GM21515 (cell line): ENCODE measurements at regions not wholly inside any gene's neighbourhood (a gene's known extent, or its start where the extent isn't known, plus 50 kb on each side); places are given as distances from the start of the nearest gene placed in this dataset.
"Not testable (repeated sequence)": the region's sequence is repeated elsewhere in the genome, so short reads cannot be mapped to it uniquely, and the experiment has no call there.

ENCODE experiments used
- ATAC-seq: cut with Tn5 transposase; IDR thresholded peaks from one replicate; pipeline ENCODE4 v1.9.1; 2021; ENCODE audit not compliant: unreplicated experiment

GRCh38 chr6:141402489-141402888, 730.2 kb upstream of the GJE1 start:
- ATAC-seq = no peak

DNA sequence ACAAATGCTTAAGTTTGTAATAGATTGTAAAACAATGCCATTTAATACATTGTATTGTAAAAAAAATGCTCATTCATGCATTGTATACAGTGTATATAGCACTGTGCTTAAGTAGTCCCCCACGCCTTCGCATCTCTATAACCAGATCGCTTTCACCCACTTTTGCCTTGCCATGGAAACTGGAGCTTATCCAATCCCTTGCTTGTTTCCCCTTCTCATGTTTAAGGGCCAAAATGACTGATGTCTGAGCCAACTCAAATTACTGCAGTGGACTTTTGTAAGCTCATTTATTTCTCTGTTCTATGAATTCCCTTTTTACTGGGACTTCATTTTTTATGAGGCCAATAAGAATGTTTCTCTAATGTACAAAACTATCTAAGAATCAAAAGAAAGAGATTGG, 730.9 kb upstream of the GJE1 start:
- no peak for ATAC-seq

GRCh38 chr6:141401168-141401567, 731.6 kb upstream of the GJE1 start:
- ATAC-seq = no peak

DNA sequence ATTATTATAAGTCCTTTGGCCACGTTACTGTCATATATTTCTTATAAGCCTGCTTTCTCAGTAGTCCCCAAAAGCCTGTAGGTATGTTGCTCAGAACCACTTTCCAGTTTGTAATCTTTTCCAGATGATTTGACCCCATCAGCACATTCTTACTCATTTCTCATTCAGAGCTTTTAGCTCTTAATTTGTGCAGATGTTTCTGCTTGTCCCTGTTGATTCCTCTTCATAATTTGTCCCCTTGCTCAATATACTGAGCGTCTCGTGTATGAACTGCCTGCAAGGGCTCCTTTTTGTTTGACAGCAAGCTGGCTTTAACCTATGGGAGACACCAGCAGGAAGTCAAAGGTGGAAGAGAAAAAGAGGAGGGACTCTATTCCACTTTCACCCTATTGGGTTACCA, 733.8 kb upstream of the GJE1 start:
- ATAC-seq = no peak

DNA sequence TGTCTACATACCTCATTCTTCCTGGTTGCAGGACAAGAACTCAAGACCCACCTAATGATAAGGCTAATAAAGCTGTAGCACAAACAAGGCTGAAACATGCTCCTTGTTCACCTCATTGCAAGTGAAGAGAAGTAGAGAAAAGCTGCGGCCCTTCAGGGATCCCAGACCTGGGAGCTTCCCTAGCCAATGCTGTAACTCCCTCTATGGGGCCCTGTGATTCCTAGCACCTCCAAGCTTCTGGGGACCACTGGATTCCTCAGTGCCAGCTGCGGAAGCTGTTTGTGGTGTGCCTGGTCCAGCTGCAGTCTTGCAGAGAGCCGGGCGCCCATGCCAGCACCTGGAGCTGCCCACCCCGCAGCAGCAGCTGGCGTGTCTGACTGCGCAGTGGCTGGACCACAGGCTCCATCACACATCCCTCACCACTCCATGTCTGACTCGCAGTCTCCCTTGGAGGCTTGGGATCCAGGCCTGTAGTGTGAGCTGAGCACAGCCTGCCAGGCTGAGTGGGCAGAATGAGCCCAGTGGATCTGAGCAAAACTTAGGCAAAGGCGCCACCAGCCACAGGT, 737.2 kb upstream of the GJE1 start:
- ATAC-seq = no peak

GRCh38 chr6:141394565-141395051, 738.1 kb upstream of the GJE1 start:
- ATAC-seq = no peak

DNA sequence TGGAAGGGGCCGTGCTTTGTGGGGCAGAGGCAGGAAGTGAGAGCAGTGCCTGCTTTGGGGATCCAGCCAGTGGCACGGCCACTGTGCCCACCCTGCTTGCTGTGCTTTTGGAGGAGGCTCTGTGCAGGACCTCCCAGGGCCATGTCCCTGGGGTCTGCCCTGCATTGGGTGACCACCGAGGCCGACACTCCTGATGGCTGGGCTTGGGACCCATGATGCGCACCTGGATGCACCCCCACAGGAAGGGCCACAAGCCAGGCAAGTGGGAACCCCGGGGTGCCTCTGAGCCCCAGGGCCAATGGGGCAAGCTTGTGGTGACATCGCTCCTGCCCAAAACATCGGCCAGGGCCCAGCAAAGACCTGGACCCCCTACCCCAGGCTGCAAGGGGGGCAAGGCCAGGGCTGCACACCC, 738.6 kb upstream of the GJE1 start:
- no peak for ATAC-seq

DNA sequence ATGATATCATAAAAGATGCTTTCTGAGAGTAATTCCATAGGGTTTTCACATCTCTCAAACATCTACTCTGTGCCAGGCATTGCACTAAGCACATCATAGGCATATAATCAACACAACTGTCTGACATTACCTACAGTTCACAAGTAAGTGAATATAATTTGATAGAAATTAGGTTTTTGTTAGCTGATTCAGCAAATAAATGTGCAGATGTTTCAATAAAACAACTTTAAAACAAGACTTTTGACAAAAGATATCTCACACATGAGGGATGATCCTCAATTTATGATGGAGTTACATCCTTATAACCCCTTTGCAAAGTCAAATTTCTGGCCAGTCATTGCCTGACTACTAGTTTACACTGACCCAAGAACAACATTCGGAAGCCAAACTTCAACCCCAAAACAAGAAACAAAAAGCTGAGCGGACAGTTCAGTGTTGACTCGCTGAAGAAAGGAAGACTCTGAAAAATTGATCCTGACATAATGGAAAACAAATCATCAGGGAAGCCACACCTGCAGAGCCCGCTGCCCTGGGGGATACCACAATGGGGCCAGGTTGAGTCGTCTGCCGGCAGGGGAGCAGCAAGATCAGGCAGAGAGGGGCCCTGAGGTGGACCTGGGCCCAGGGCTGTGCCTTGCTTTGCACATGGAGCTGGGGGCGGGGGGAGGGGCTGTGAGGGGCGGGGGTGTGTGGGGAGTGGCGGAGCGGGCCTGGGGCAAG, 739.2 kb upstream of the GJE1 start:
- no peak for ATAC-seq

GRCh38 chr6:141391135-141391534, 741.6 kb upstream of the GJE1 start:
- ATAC-seq = not testable (repeated sequence)

DNA sequence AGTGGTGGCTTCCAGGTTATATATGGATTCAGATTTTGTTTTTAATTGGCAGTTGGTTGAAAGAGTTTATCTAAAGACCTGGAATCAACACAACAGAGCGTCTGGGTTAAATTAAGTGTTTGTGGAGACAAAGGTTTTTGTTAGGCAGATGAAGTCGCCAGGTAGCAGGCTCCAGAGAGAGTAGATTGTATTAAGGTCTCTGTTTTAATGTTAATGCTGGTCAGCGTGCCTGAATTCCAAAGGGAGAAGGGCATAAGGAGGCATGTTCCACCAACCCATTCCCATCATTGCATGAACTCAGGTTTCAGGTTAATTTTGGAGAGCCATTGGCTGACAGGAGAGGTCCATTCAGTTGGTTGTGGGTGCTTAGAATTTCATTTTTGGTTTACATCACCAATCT, 744.1 kb upstream of the GJE1 start:
- ATAC-seq = no peak

- ATAC-seq = no peak
Measured at GRCh38 chr6:141370438-141370837, 762.3 kb upstream of the GJE1 start.

GRCh38 chr6:141366796-141367195, 765.9 kb upstream of the GJE1 start:
- ATAC-seq = not testable (repeated sequence)

DNA sequence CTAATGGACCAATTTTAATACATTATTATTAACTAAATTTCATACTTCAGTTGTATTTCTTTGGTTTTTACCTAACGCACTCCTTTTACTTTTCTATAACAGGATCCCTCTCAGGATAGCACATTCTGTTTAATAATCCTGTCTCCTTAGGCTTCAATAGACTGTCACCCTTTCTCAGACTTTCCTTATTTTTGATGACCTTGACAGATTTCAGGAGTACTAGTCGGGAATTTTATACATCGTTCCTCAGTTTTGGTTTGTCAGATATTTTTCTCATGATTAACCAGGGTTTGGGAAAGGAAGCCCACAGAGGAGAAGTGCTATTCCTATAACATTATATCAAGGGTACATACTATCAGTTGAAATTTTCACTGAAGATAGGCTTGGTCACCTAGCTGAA, 768.0 kb upstream of the GJE1 start:
- ATAC-seq = no peak

GRCh38 chr6:141364232-141364631, 768.5 kb upstream of the GJE1 start:
- ATAC-seq = no peak

DNA sequence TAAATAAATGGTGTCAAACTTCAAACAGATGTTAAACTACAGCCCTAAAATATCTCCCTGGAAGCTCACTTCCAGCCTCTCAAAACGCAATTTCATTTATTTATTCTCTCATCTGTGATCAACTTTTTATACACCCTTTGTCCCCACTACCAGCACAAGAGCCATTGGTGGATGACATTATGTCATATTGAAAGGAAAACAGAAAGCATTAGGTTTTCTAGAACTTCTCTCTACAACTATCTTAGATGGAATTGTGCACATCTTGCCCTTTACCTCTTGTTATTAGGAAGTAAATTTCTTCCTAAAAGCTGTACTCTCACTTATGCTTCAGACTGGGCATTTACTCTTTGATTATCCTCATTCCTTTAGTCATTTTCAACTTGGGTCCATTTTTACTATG, 771.2 kb upstream of the GJE1 start:
- ATAC-seq = no peak

DNA sequence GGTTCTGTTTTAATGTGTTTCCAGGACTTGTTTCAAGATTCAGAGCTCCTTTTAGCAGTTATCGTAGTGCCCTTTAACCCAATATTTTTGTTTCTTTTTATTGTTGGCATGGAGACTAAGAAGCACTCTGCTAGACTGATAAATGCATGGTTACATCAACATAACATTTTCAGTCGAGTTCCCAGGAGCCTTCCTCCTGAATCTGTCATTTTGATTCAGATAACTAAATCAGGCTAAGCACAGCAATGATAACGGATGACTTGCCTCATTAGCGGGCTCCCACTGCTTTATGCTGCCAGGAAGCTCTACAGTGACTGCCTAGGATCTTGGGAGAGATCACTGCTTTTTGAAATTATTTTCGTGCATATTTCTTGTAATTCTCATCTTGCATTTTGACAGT, 772.8 kb upstream of the GJE1 start:
- no peak for ATAC-seq

- ATAC-seq = no peak
Measured at GRCh38 chr6:141354191-141354955, 778.4 kb upstream of the GJE1 start.

- ATAC-seq = no peak
Measured at GRCh38 chr6:141351721-141352120, 781.0 kb upstream of the GJE1 start.

GRCh38 chr6:141349710-141350109, 783.0 kb upstream of the GJE1 start:
- ATAC-seq = no peak

- no peak for ATAC-seq
Measured at GRCh38 chr6:141347906-141348492, 784.7 kb upstream of the GJE1 start.

DNA sequence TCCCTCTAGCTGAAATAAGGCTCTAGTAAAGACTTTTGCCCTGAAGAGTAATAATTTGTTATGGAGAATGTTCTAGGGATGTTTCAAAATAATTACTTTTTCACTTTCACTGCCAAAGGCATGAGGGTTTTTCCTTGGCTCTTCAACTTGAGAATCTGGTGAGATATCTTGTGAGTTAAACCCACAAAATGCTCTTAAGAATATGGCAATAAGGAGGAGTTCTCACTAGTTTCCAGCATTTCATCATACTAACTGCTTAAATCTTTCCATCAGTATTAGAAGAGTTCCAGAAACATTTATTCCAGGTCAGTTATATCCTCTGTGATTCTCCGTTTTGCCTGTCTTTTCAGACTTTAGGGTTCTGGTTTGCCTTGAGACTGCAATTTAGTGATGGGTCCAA, 785.6 kb upstream of the GJE1 start:
- no peak for ATAC-seq

DNA sequence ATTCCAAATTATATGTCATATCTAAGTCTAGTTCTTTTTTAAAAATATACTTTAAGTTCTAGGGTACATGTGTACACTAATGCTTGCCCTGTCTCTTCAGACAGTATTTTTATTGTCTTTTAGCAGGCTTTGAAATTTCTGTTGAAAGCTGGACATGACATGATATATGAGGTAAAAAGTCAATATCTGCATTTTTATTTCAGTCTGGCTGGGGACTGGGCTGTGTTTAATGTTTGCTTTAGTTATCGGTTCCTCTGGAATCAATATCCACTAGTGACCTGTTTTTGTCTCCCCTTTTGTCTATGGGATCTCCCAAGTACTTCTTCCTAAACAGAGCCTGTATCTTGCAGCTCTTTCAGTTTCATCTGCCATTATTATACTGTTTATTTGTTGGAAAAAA, 786.2 kb upstream of the GJE1 start:
- ATAC-seq = no peak
